Activated CD8-positive, alpha-beta T cell treated with anti-CD3 and anti-CD28 coated beads for 36 hours (primary cell): ENCODE measurements at regions not wholly inside any gene's neighbourhood (a gene's known extent, or its start where the extent isn't known, plus 50 kb on each side); places are given as distances from the start of the nearest gene placed in this dataset.

ENCODE experiments used
- ATAC-seq: fragments of 200-7000 bp; cut with Tn5 transposase; one replicate; pipeline ENCODE4 v1.10.0; 2021; ENCODE audit warnings: mild to moderate bottlenecking, moderate library complexity
- CTCF ChIA-PET: fragments of 350-600 bp; sonication (Branson Sonifier 250); formaldehyde crosslinking; loops from one replicate; lab custom pipeline; 2021; ENCODE audit warnings: antibody characterized with exemption; lab: Charles Lee
- POLR2A ChIA-PET: fragments of 350-600 bp; sonication (Branson Sonifier 250); formaldehyde crosslinking; loops from one replicate; lab custom pipeline; 2021; ENCODE audit warnings: antibody characterized with exemption; lab: Charles Lee
- DNase-seq: peaks from one replicate; pipeline ENCODE4 v3.0.0-alpha.2; 2020
- H3K27ac Mint-ChIP-seq: one replicate; pipeline ENCODE4 v1.8.0; 2021; ENCODE audit warnings: mild to moderate bottlenecking, mixed read lengths
- H3K27me3 Mint-ChIP-seq: one replicate; pipeline ENCODE4 v1.8.0; 2021; ENCODE audit warnings: mixed read lengths
- H3K36me3 Mint-ChIP-seq: one replicate; pipeline ENCODE4 v1.8.0; 2021; ENCODE audit warnings: low read depth, mixed read lengths
- H3K4me1 Mint-ChIP-seq: one replicate; pipeline ENCODE4 v1.8.0; 2021; ENCODE audit warnings: low read depth, mixed read lengths
- H3K4me3 Mint-ChIP-seq: one replicate; pipeline ENCODE4 v1.8.0; 2021; ENCODE audit warnings: mild to moderate bottlenecking, moderate library complexity, mixed read lengths
- H3K9me3 Mint-ChIP-seq: one replicate; pipeline ENCODE4 v1.8.0; 2021; ENCODE audit warnings: mixed read lengths
- CTCF ChIP-seq: fragments of 200-600 bp; IDR thresholded peaks from one replicate; pipeline ENCODE4 v1.8.0; 2022; ENCODE audit warnings: antibody characterized with exemption, mild to moderate bottlenecking
- intact Hi-C: fragments of 100-400 bp; cut with micrococcal nuclease; formaldehyde crosslinking; loops from one replicate; pipeline ENCODE4 v1.10.0; 2022

GRCh38 chr2:183605440-183605839 is 481.2 kb downstream of the NUP35 start:
- intact Hi-C loops = no loop called here
- H3K27me3 Mint-ChIP-seq = no peaks in the 10 kb centered on the region
- ATAC-seq (no peak), DNase-seq (no peak)
- no peak overlapping the region for H3K27ac Mint-ChIP-seq
- TF ChIP-seq CTCF = no peak
- POLR2A ChIA-PET = no interaction called here
- H3K4me1 Mint-ChIP-seq = no peaks in the 10 kb centered on the region
- H3K36me3 Mint-ChIP-seq = no peaks in the 10 kb centered on the region
- CTCF ChIA-PET = no interaction called here
- peaks cover 1% of the 10 kb centered on the region for H3K9me3 Mint-ChIP-seq
- no peak overlapping the region for H3K4me3 Mint-ChIP-seq

- H3K36me3 Mint-ChIP-seq = no peaks in the 10 kb centered on the region
- H3K4me1 Mint-ChIP-seq = no peaks in the 10 kb centered on the region
- no peaks in the 10 kb centered on the region for H3K27me3 Mint-ChIP-seq
- no peak for TF ChIP-seq CTCF
- no peak for DNase-seq
- no peak overlapping the region for H3K27ac Mint-ChIP-seq
- H3K9me3 Mint-ChIP-seq = no peaks in the 10 kb centered on the region
- CTCF ChIA-PET = no interaction called here
- no peak overlapping the region for H3K4me3 Mint-ChIP-seq
- no peak for ATAC-seq
- POLR2A ChIA-PET = no interaction called here
- intact Hi-C loops = no loop called here
Observed at GRCh38 chr2:183606022-183606717, 481.9 kb downstream of the NUP35 start.

GRCh38 chr2:183606718-183607085 is 482.5 kb downstream of the NUP35 start:
- H3K4me3 Mint-ChIP-seq = no peak overlapping the region
- POLR2A ChIA-PET = no interaction called here
- H3K36me3 Mint-ChIP-seq = no peaks in the 10 kb centered on the region
- no peak overlapping the region for H3K27ac Mint-ChIP-seq
- no peak for TF ChIP-seq CTCF
- no peaks in the 10 kb centered on the region for H3K9me3 Mint-ChIP-seq
- no peak for ATAC-seq
- CTCF ChIA-PET = no interaction called here
- no peaks in the 10 kb centered on the region for H3K4me1 Mint-ChIP-seq
- no peak for DNase-seq
- no peaks in the 10 kb centered on the region for H3K27me3 Mint-ChIP-seq
- intact Hi-C loops = no loop called here

GRCh38 chr2:183607995-183608394 is 483.8 kb downstream of the NUP35 start:
- DNase-seq (no peak), ATAC-seq (no peak)
- TF ChIP-seq CTCF = no peak
- Mint-ChIP-seq H3K9me3 (no peaks in the 10 kb centered on the region), H3K4me3 (no peak overlapping the region), H3K27me3 (no peaks in the 10 kb centered on the region), H3K36me3 (no peaks in the 10 kb centered on the region), H3K4me1 (no peaks in the 10 kb centered on the region), H3K27ac (no peak overlapping the region)
- ChIA-PET POLR2A (no interaction called here), CTCF (no interaction called here)
- intact Hi-C loops = no loop called here

- Mint-ChIP-seq H3K27me3 (no peaks in the 10 kb centered on the region), H3K4me3 (no peak overlapping the region), H3K9me3 (peaks cover 2% of the 10 kb centered on the region), H3K36me3 (no peaks in the 10 kb centered on the region), H3K27ac (no peak overlapping the region), H3K4me1 (no peaks in the 10 kb centered on the region)
- DNase-seq (no peak), ATAC-seq (no peak)
- ChIA-PET CTCF (no interaction called here), POLR2A (no interaction called here)
- TF ChIP-seq CTCF = no peak
- intact Hi-C loops = no loop called here
Observed at GRCh38 chr2:183608747-183609146, 484.5 kb downstream of the NUP35 start.
